ENCODE measurements at regions not wholly inside any gene's neighbourhood (a gene's known extent, or its start where the extent isn't known, plus 50 kb on each side); places are given as distances from the start of the nearest gene placed in this dataset.

- Histone ChIP-seq H3K36me3 (ENCODE audit: control insufficient read depth in 1 of 2, insufficient read depth in 2 of 2, low read length in 2 of 2) (no peaks in the 10 kb centered on the region), H3K4me1 (ENCODE audit: control insufficient read depth in 1 of 2, insufficient read depth in 2 of 2, low read length in 2 of 2) (no peaks in the 10 kb centered on the region), H3K9ac (ENCODE audit: low read depth in 1 of 2, low read length in 2 of 2) (no peak overlapping the region), H3K9me3 (ENCODE audit: control insufficient read depth in 1 of 2, low read length in 2 of 2) (no peaks in the 10 kb centered on the region), H3K27me3 (ENCODE audit: control insufficient read depth in 1 of 2, insufficient read depth in 2 of 2, low read length in 2 of 2) (no peaks in the 10 kb centered on the region), H3K27ac (ENCODE audit: low read depth, low read length) (no peak overlapping the region), H3K4me3 (ENCODE audit: low read depth in 1 of 2, low read length in 2 of 2) (no peak overlapping the region)
Observed at GRCh38 chr2:852168-852567, 98.5 kb upstream of the SNTG2 start.

DNA sequence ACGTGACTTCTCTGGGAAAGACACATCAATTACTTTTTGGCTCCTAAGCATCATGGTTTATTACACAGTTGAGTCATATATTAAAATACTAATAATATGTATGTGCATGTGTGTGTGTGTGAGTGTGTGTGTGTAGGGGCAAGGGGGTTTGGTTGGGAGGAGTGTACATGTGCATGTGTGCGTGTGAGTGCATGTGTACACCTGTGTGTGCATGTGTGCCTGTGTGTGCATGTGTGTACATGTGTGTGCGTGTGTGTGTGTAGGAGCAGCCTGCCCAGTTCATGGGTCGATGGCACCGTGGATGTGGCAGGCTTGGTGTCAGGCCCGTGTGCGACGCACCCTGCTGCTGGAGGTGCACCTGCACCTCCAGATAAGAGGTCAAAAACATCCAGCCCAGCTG lies 99.0 kb upstream of the SNTG2 start:
- Histone ChIP-seq H3K9ac (ENCODE audit: low read depth in 1 of 2, low read length in 2 of 2) (no peak overlapping the region), H3K27ac (ENCODE audit: low read depth, low read length) (no peak overlapping the region), H3K36me3 (ENCODE audit: control insufficient read depth in 1 of 2, insufficient read depth in 2 of 2, low read length in 2 of 2) (no peaks in the 10 kb centered on the region), H3K4me1 (ENCODE audit: control insufficient read depth in 1 of 2, insufficient read depth in 2 of 2, low read length in 2 of 2) (no peaks in the 10 kb centered on the region), H3K4me3 (ENCODE audit: low read depth in 1 of 2, low read length in 2 of 2) (no peak overlapping the region), H3K27me3 (ENCODE audit: control insufficient read depth in 1 of 2, insufficient read depth in 2 of 2, low read length in 2 of 2) (no peaks in the 10 kb centered on the region), H3K9me3 (ENCODE audit: control insufficient read depth in 1 of 2, low read length in 2 of 2) (no peaks in the 10 kb centered on the region)

DNA sequence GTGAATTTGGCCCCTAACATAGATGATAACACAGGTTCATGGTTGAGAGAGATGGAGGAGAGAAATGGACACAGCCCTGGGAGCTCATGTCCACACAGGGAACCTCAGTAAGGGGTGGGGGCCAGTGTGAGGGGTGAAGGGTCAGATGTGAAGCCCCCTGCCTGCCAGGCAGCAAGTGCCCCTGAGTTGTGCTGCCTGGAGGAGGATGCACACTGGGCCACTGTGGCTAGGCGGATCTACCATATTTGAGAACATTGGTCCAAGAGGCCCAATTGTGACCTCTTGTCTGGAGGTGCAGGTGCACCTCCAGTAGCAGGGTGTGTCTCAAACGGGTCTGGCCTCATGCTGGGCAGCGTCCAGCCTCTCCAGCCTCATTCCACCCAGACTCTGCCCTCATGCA lies 99.6 kb upstream of the SNTG2 start:
- Histone ChIP-seq H3K27me3 (ENCODE audit: control insufficient read depth in 1 of 2, insufficient read depth in 2 of 2, low read length in 2 of 2) (no peaks in the 10 kb centered on the region), H3K9ac (ENCODE audit: low read depth in 1 of 2, low read length in 2 of 2) (no peak overlapping the region), H3K27ac (ENCODE audit: low read depth, low read length) (no peak overlapping the region), H3K36me3 (ENCODE audit: control insufficient read depth in 1 of 2, insufficient read depth in 2 of 2, low read length in 2 of 2) (no peaks in the 10 kb centered on the region), H3K4me1 (ENCODE audit: control insufficient read depth in 1 of 2, insufficient read depth in 2 of 2, low read length in 2 of 2) (no peaks in the 10 kb centered on the region), H3K9me3 (ENCODE audit: control insufficient read depth in 1 of 2, low read length in 2 of 2) (no peaks in the 10 kb centered on the region), H3K4me3 (ENCODE audit: low read depth in 1 of 2, low read length in 2 of 2) (no peak overlapping the region)

DNA sequence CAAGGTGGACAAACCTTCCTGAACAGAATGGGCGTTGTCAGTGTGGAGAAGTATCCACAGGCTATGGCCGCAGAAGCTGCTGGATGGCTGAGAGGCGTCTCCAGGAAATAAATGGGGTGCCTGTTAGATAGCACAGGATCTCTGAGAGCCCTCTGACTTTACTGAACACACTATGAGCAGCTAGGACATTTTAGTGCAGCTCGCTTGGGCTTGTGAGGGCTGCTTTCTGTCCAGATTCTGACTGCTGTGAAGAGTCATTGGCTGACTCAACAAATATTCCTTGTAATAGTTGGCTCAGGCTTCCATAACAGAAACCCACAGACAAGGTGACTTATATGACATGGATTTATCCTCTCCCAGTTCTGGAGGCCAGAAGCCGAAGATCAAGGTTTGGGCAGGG lies 100.2 kb upstream of the SNTG2 start:
- Histone ChIP-seq H3K27me3 (ENCODE audit: control insufficient read depth in 1 of 2, insufficient read depth in 2 of 2, low read length in 2 of 2) (no peaks in the 10 kb centered on the region), H3K4me1 (ENCODE audit: control insufficient read depth in 1 of 2, insufficient read depth in 2 of 2, low read length in 2 of 2) (no peaks in the 10 kb centered on the region), H3K36me3 (ENCODE audit: control insufficient read depth in 1 of 2, insufficient read depth in 2 of 2, low read length in 2 of 2) (no peaks in the 10 kb centered on the region), H3K4me3 (ENCODE audit: low read depth in 1 of 2, low read length in 2 of 2) (no peak overlapping the region), H3K9ac (ENCODE audit: low read depth in 1 of 2, low read length in 2 of 2) (no peak overlapping the region), H3K9me3 (ENCODE audit: control insufficient read depth in 1 of 2, low read length in 2 of 2) (no peaks in the 10 kb centered on the region), H3K27ac (ENCODE audit: low read depth, low read length) (no peak overlapping the region)

DNA sequence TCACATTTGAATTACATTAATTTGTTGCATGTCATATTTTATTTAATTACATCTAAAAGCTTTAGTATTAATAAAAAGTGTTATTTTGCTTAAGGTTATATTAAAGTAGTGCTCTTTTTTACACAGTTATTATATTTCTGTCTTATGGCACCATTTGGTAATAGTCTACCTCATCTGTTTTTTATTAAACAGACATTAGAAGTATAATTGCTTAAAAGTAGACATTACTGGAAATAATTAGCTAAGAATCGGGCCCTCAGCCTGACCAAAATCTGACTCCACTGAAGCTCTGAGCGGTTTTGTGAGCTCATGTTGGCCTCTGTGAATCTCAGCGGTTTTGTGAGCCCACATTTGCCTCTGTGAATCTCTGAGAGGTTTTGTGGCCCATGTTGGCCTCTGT lies 102.5 kb upstream of the SNTG2 start:
- Histone ChIP-seq H3K4me3 (ENCODE audit: low read depth in 1 of 2, low read length in 2 of 2) (no peak overlapping the region), H3K4me1 (ENCODE audit: control insufficient read depth in 1 of 2, insufficient read depth in 2 of 2, low read length in 2 of 2) (no peaks in the 10 kb centered on the region), H3K36me3 (ENCODE audit: control insufficient read depth in 1 of 2, insufficient read depth in 2 of 2, low read length in 2 of 2) (no peaks in the 10 kb centered on the region), H3K27me3 (ENCODE audit: control insufficient read depth in 1 of 2, insufficient read depth in 2 of 2, low read length in 2 of 2) (no peaks in the 10 kb centered on the region), H3K27ac (ENCODE audit: low read depth, low read length) (no peak overlapping the region), H3K9me3 (ENCODE audit: control insufficient read depth in 1 of 2, low read length in 2 of 2) (no peaks in the 10 kb centered on the region), H3K9ac (ENCODE audit: low read depth in 1 of 2, low read length in 2 of 2) (no peak overlapping the region)

DNA sequence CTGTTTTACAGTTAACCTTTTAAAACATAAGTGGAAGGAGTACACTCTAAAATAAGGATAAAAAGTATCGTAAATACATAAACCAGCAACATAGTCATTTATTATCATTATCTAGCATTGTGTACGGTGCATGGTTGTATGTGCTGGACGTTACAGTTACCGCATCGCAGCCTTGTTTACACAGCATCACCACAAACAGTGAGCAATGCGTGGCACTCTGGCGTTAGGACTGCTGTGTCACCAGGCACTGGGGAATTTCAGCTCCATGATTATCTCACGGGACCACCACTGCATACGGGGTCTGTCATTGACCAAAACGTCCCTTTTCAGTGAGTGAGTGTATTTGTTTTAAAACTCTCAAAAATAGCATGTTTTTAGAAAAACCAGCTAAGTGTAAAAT lies 103.0 kb upstream of the SNTG2 start:
- Histone ChIP-seq H3K9ac (ENCODE audit: low read depth in 1 of 2, low read length in 2 of 2) (no peak overlapping the region), H3K4me1 (ENCODE audit: control insufficient read depth in 1 of 2, insufficient read depth in 2 of 2, low read length in 2 of 2) (no peaks in the 10 kb centered on the region), H3K27ac (ENCODE audit: low read depth, low read length) (no peak overlapping the region)

DNA sequence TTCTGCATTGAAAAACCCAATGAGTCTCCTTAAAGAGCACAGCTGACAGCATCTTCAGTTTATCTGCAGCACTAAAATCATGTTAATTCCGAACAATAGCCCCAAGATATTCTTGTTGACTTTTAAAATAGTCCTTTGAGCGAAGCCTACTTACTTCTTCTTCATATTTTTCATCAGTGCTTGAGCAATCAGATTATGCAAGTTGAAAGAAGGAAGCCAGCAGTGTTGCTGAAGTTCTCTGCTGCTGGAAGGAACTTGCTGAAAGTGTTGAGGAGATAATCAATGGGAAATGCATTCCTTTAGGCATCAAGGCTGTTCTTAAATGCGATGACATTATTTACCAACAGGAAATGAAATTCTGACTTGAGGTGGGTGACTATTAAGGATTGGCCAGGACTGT lies 105.9 kb upstream of the SNTG2 start:
- Histone ChIP-seq H3K4me3 (ENCODE audit: low read depth in 1 of 2, low read length in 2 of 2) (no peak overlapping the region), H3K36me3 (ENCODE audit: control insufficient read depth in 1 of 2, insufficient read depth in 2 of 2, low read length in 2 of 2) (no peaks in the 10 kb centered on the region), H3K27ac (ENCODE audit: low read depth, low read length) (no peak overlapping the region), H3K27me3 (ENCODE audit: control insufficient read depth in 1 of 2, insufficient read depth in 2 of 2, low read length in 2 of 2) (no peaks in the 10 kb centered on the region), H3K4me1 (ENCODE audit: control insufficient read depth in 1 of 2, insufficient read depth in 2 of 2, low read length in 2 of 2) (no peaks in the 10 kb centered on the region), H3K9me3 (ENCODE audit: control insufficient read depth in 1 of 2, low read length in 2 of 2) (no peaks in the 10 kb centered on the region), H3K9ac (ENCODE audit: low read depth in 1 of 2, low read length in 2 of 2) (no peak overlapping the region)

More for the DNA sequence above, 103.0 kb upstream of the SNTG2 start:
- Histone ChIP-seq H3K27me3 (ENCODE audit: control insufficient read depth in 1 of 2, insufficient read depth in 2 of 2, low read length in 2 of 2) (no peaks in the 10 kb centered on the region), H3K4me3 (ENCODE audit: low read depth in 1 of 2, low read length in 2 of 2) (no peak overlapping the region), H3K36me3 (ENCODE audit: control insufficient read depth in 1 of 2, insufficient read depth in 2 of 2, low read length in 2 of 2) (no peaks in the 10 kb centered on the region), H3K9me3 (ENCODE audit: control insufficient read depth in 1 of 2, low read length in 2 of 2) (no peaks in the 10 kb centered on the region)

GRCh38 chr2:842151-842803 lies 108.4 kb upstream of the SNTG2 start:
- Histone ChIP-seq H3K27me3 (ENCODE audit: control insufficient read depth in 1 of 2, insufficient read depth in 2 of 2, low read length in 2 of 2) (no peaks in the 10 kb centered on the region), H3K9me3 (ENCODE audit: control insufficient read depth in 1 of 2, low read length in 2 of 2) (no peaks in the 10 kb centered on the region), H3K4me3 (ENCODE audit: low read depth in 1 of 2, low read length in 2 of 2) (no peak overlapping the region), H3K27ac (ENCODE audit: low read depth, low read length) (no peak overlapping the region), H3K36me3 (ENCODE audit: control insufficient read depth in 1 of 2, insufficient read depth in 2 of 2, low read length in 2 of 2) (no peaks in the 10 kb centered on the region), H3K4me1 (ENCODE audit: control insufficient read depth in 1 of 2, insufficient read depth in 2 of 2, low read length in 2 of 2) (no peaks in the 10 kb centered on the region), H3K9ac (ENCODE audit: low read depth in 1 of 2, low read length in 2 of 2) (no peak overlapping the region)

DNA sequence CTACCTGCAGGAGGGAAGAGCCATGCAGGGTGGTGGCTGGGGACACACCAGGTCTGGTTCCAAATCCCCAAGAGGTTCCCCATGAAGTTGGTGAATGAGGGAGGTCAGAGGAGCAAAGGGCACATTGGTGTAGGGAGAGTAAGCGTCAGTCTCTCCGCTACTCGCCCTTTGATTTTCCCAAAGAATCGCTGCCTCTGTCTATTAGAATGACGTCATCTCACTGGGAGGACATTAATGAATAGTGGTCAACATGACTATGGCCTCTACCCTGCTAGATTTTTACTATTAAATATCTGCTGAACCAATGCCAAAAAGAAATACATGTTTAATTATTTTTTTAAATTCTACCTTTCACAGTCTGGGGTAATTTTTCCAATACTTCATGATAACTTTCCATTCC lies 109.6 kb upstream of the SNTG2 start:
- Histone ChIP-seq H3K4me1 (ENCODE audit: control insufficient read depth in 1 of 2, insufficient read depth in 2 of 2, low read length in 2 of 2) (no peaks in the 10 kb centered on the region), H3K9me3 (ENCODE audit: control insufficient read depth in 1 of 2, low read length in 2 of 2) (no peaks in the 10 kb centered on the region), H3K27ac (ENCODE audit: low read depth, low read length) (no peak overlapping the region), H3K27me3 (ENCODE audit: control insufficient read depth in 1 of 2, insufficient read depth in 2 of 2, low read length in 2 of 2) (no peaks in the 10 kb centered on the region), H3K9ac (ENCODE audit: low read depth in 1 of 2, low read length in 2 of 2) (no peak overlapping the region), H3K4me3 (ENCODE audit: low read depth in 1 of 2, low read length in 2 of 2) (no peak overlapping the region), H3K36me3 (ENCODE audit: control insufficient read depth in 1 of 2, insufficient read depth in 2 of 2, low read length in 2 of 2) (no peaks in the 10 kb centered on the region)

DNA sequence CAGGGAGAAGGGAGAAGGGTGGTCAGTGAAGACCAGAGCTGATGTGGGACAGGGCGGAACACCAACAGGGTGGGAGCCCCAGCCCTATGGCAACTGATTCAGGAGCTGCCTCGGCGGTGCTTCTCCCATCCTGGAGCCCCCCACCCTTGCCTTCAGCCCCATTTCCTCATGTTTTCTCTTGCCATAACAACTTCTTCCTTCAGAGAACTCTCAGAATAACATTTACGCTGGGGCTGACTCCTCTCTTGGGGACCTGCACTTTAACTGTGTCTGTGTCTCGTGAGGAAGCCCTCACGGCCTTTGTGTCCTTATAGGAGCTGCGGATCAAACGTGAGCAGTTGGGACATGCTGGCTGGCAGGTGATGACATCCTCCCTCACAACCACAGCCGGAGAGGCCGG lies 116.4 kb upstream of the SNTG2 start:
- Histone ChIP-seq H3K9me3 (ENCODE audit: control insufficient read depth in 1 of 2, low read length in 2 of 2) (no peaks in the 10 kb centered on the region), H3K4me3 (ENCODE audit: low read depth in 1 of 2, low read length in 2 of 2) (no peak overlapping the region), H3K9ac (ENCODE audit: low read depth in 1 of 2, low read length in 2 of 2) (no peak overlapping the region), H3K27ac (ENCODE audit: low read depth, low read length) (no peak overlapping the region), H3K27me3 (ENCODE audit: control insufficient read depth in 1 of 2, insufficient read depth in 2 of 2, low read length in 2 of 2) (peaks cover 0 to 3% of the 10 kb centered on the region in 2 donors), H3K36me3 (ENCODE audit: control insufficient read depth in 1 of 2, insufficient read depth in 2 of 2, low read length in 2 of 2) (no peaks in the 10 kb centered on the region), H3K4me1 (ENCODE audit: control insufficient read depth in 1 of 2, insufficient read depth in 2 of 2, low read length in 2 of 2) (no peaks in the 10 kb centered on the region)

GRCh38 chr2:833180-833579 lies 117.5 kb upstream of the SNTG2 start:
- H3K27me3 ChIP-seq (ENCODE audit: control insufficient read depth in 1 of 2, insufficient read depth in 2 of 2, low read length in 2 of 2): peaks cover 0 to 7% of the 10 kb centered on the region in 2 donors

More at GRCh38 chr2:833180-833579, 117.5 kb upstream of the SNTG2 start:
- Histone ChIP-seq H3K4me3 (ENCODE audit: low read depth in 1 of 2, low read length in 2 of 2) (no peak overlapping the region), H3K4me1 (ENCODE audit: control insufficient read depth in 1 of 2, insufficient read depth in 2 of 2, low read length in 2 of 2) (no peaks in the 10 kb centered on the region), H3K9me3 (ENCODE audit: control insufficient read depth in 1 of 2, low read length in 2 of 2) (no peaks in the 10 kb centered on the region), H3K9ac (ENCODE audit: low read depth in 1 of 2, low read length in 2 of 2) (no peak overlapping the region), H3K36me3 (ENCODE audit: control insufficient read depth in 1 of 2, insufficient read depth in 2 of 2, low read length in 2 of 2) (no peaks in the 10 kb centered on the region), H3K27ac (ENCODE audit: low read depth, low read length) (no peak overlapping the region)

Measured in duodenal mucosa (tissue), 2 donors.